Body of pancreas (tissue), 4 donors: ENCODE measurements at regions not wholly inside any gene's neighbourhood (a gene's known extent, or its start where the extent isn't known, plus 50 kb on each side); places are given as distances from the start of the nearest gene placed in this dataset.

Source experiments
- ATAC-seq: fragments of 150-250 bp; one replicate; pipeline ENCODE4 v1.9.1; 2016
- DNase-seq, 4 donors: peaks; one replicate each; pipeline ENCODE4 v3.0.0-alpha.2; 2019
- H3K27ac ChIP-seq, 4 donors: fragments of 200-600 bp; sonication (generic); 1 replicate in 3 of 4; 2 replicates in 1 of 4; pipeline versions ENCODE4 v1.5.1 to v1.6.1; 2016 to 2019; ENCODE audit warnings: mild to moderate bottlenecking in 1 of 4, mixed read lengths in 1 of 4, moderate library complexity in 1 of 4
- H3K27me3 ChIP-seq, 2 donors: fragments of 200-600 bp; sonication (generic); one replicate each; pipeline ENCODE4 v1.6.0; 2016; ENCODE audit warnings: mild to moderate bottlenecking in 1 of 2
- H3K36me3 ChIP-seq, 2 donors: fragments of 200-600 bp; sonication (generic); replicated peaks in 1 of 2; 2 replicates each; pipeline ENCODE4 v1.5.1; 2016; ENCODE audit warnings: low read depth in 2 of 2; ENCODE audit not compliant: insufficient read depth in 1 of 2
- H3K4me1 ChIP-seq: fragments of 200-600 bp; sonication (generic); one replicate; pipeline ENCODE4 v1.6.0; 2016
- H3K4me3 ChIP-seq, 2 donors: fragments of 200-600 bp; sonication (generic); 1 replicate in 1 of 2; 2 replicates in 1 of 2; pipeline ENCODE4 v1.5.1; 2016 to 2019
- H3K9me3 ChIP-seq, 3 donors: fragments of 200-600 bp; sonication (generic); 1 replicate in 2 of 3; 2 replicates in 1 of 3; pipeline ENCODE4 v1.5.1; 2016
- POLR2A ChIP-seq, 3 donors: fragments of 450-650 bp; IDR thresholded peaks; one replicate each; pipeline ENCODE4 v1.6.1; 2016; ENCODE audit warnings: antibody characterized with exemption in 3 of 3, mild to moderate bottlenecking in 2 of 3
- WGBS, 2 donors: methylation state at CpG; one replicate each; pipeline ENCODE4 v1.1.5; 2017; 5-methylcytosine and 5-hydroxymethylcytosine counted together
- intact Hi-C: fragments of 100-400 bp; cut with DNase I; formaldehyde crosslinking; loops from one replicate; pipeline ENCODE4 v1.15.1; 2023
- TF ChIP-seq, protein P1 (sequence below), 7 experiments: fragments of 450-650 bp in 4 of 7; fragments of 200-600 bp in 3 of 7; sonication (generic) in 3 of 7; IDR thresholded peaks; one replicate each; pipeline ENCODE4 v1.5.1; 2016 to 2019; ENCODE audit warnings: antibody characterized with exemption in 7 of 7

DNA sequence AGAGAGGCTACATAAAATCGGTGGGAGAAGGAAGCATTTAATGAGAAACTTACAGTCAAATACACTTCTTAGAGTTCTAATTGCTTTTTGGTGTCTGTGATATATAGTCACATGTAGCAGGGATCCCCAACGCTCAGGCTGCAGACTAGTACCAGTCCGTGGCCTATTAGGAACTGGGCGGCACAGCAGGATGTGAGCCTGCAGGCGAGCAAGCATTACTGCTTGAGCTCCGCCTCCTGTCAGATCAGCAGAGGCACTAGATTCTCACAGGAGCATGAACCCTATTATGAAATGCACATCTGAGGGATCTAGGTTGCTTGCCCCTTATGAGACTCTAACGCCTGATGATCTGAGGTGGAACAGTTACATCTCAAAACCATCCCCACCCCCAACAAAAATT lies 158.5 kb downstream of the TANC2 start:
- Histone ChIP-seq H3K9me3 (no peaks in the 10 kb centered on the region), H3K27me3 (no peaks in the 10 kb centered on the region), H3K27ac (no peak overlapping the region), H3K4me1 (no peaks in the 10 kb centered on the region), H3K4me3 (no peak overlapping the region), H3K36me3 (no peaks in the 10 kb centered on the region)
- DNase-seq: no peak
- WGBS, 2 donors: 90 to 95% methylated on average over 7 of the region's 7 CpGs
- intact Hi-C loops: no loop called here
- ATAC-seq: no peak
- no peak for TF ChIP-seq POLR2A (IDR thresholded peaks at IDR 0.05)
- TF ChIP-seq, protein P1, sequence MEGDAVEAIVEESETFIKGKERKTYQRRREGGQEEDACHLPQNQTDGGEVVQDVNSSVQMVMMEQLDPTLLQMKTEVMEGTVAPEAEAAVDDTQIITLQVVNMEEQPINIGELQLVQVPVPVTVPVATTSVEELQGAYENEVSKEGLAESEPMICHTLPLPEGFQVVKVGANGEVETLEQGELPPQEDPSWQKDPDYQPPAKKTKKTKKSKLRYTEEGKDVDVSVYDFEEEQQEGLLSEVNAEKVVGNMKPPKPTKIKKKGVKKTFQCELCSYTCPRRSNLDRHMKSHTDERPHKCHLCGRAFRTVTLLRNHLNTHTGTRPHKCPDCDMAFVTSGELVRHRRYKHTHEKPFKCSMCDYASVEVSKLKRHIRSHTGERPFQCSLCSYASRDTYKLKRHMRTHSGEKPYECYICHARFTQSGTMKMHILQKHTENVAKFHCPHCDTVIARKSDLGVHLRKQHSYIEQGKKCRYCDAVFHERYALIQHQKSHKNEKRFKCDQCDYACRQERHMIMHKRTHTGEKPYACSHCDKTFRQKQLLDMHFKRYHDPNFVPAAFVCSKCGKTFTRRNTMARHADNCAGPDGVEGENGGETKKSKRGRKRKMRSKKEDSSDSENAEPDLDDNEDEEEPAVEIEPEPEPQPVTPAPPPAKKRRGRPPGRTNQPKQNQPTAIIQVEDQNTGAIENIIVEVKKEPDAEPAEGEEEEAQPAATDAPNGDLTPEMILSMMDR (IDR thresholded peaks at IDR 0.05): no peak

DNA sequence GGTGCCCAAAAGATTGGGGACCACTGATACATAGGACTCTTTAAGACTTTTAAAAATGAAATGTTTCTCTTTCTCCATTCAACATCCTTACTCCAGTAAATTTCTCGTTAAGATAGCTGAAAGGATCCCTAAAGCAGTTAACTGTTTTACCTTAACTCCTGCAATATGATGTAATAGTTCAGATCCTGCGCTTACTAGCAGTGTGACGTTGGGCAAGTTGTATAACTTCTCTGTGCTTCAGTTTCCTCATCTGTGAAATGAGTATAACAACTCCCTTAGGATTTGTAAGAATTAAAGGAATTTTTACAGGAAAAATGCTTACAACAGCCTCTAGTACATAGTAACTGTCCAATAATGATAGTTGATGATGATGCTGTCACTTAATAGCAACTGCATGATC lies 158.9 kb downstream of the TANC2 start:
- no peak for DNase-seq
- Histone ChIP-seq H3K27ac (no peak overlapping the region), H3K27me3 (no peaks in the 10 kb centered on the region), H3K4me3 (no peak overlapping the region), H3K36me3 (no peaks in the 10 kb centered on the region), H3K9me3 (no peaks in the 10 kb centered on the region), H3K4me1 (no peaks in the 10 kb centered on the region)
- ATAC-seq: no peak
- intact Hi-C loops: no loop called here
- 84 to 94% methylated on average over 3 of the region's 3 CpGs for WGBS, 2 donors
- TF ChIP-seq POLR2A (IDR thresholded peaks at IDR 0.05): no peak
- TF ChIP-seq, protein P1 (IDR thresholded peaks at IDR 0.05): no peak

DNA sequence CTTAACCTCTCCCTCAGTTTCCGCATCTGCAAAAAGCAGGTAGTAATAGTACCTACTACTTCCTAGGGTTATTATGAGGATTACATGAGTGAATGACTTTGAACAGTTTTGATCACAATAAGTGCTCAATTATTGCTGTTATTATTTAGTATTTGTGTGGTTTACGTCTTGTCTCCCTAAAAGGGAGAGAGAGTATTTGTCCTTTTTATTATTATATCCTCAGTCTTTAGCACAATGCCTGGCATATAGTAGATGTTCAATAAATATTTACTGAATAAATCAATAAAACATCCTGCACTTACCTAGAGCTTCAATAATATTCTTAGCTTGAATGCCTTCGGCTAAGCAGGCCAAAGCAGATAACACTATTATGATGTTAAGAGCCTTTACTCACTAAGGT lies 160.0 kb downstream of the TANC2 start:
- Histone ChIP-seq H3K9me3 (no peaks in the 10 kb centered on the region), H3K4me1 (no peaks in the 10 kb centered on the region), H3K27me3 (no peaks in the 10 kb centered on the region), H3K27ac (no peak overlapping the region), H3K36me3 (no peaks in the 10 kb centered on the region), H3K4me3 (no peak overlapping the region)
- DNase-seq (no peak), ATAC-seq (no peak)
- intact Hi-C loops: no loop called here
- TF ChIP-seq, protein P1 (IDR thresholded peaks at IDR 0.05): no peak
- no peak for TF ChIP-seq POLR2A (IDR thresholded peaks at IDR 0.05)
- WGBS, 2 donors: 74 to 76% methylated on average over 3 of the region's 3 CpGs

DNA sequence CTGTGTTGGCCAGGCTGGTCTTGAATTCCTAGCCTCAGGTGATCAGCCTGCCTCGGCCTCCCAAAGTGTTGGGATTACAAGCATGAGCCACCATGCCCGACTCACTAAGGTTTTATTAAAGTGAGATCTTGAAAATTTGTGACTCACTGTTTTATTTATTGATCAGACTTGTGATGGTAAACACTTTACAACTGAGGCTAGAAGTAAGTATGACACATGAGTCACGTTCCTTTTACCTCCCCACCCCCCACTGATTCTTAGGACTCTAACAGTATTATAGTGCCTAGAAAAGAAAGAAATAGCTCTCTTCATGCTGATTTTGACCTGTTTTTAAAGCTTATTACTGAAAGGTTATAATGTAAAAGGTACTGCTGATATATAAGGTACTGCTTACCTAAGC lies 160.6 kb downstream of the TANC2 start:
- no peak overlapping the region for H3K4me3 ChIP-seq
- no peaks in the 10 kb centered on the region for H3K27me3 ChIP-seq
- 69 to 77% methylated on average over 3 of the region's 3 CpGs for WGBS, 2 donors
- H3K4me1 ChIP-seq: no peaks in the 10 kb centered on the region
- H3K36me3 ChIP-seq: no peaks in the 10 kb centered on the region
- TF ChIP-seq, protein P1 (IDR thresholded peaks at IDR 0.05): no peak
- TF ChIP-seq POLR2A (IDR thresholded peaks at IDR 0.05): no peak
- no peak for ATAC-seq
- intact Hi-C loops: no loop called here
- no peaks in the 10 kb centered on the region for H3K9me3 ChIP-seq
- H3K27ac ChIP-seq: no peak overlapping the region
- no peak for DNase-seq

DNA sequence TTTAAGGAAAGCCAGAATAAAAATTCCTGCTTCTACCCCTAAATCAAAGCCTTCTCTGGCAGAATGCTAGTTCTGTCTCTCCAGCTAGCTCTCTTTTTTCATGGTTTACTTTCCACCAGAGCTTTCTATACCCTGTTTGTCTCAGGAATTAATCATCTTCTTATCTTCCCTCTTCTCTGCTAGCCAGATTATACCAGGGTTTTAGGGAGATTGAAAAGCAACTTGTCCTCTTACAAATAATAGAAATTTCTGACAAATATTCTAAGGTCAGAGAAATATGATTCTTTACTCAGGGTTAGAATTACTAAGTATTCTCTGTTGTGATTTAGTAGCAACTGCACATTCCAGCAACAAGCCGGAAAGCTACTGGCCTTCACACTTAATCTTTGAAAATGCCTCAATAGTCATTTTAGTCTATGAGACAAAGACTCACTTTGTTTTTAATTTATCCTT lies 166.4 kb downstream of the TANC2 start:
- H3K4me3 ChIP-seq: no peak overlapping the region
- H3K9me3 ChIP-seq: no peaks in the 10 kb centered on the region
- 56 to 78% methylated on average over 1 of the region's 1 CpG for WGBS, 2 donors
- ATAC-seq (no peak), DNase-seq (no peak)
- TF ChIP-seq, protein P1 (IDR thresholded peaks at IDR 0.05): no peak
- TF ChIP-seq POLR2A (IDR thresholded peaks at IDR 0.05): no peak
- H3K4me1 ChIP-seq: no peaks in the 10 kb centered on the region
- H3K27me3 ChIP-seq: no peaks in the 10 kb centered on the region
- no peaks in the 10 kb centered on the region for H3K36me3 ChIP-seq
- peak overlapping the region in 2 of 4 donors; percentile 24 to 30 for H3K27ac ChIP-seq
- intact Hi-C loops: no loop called here
